NCI-H2081 (cell line): ENCODE measurements at regions not wholly inside any gene's neighbourhood (a gene's known extent, or its start where the extent isn't known, plus 50 kb on each side); places are given as distances from the start of the nearest gene placed in this dataset.
"Not testable (repeated sequence)": the region's sequence is repeated elsewhere in the genome, so short reads cannot be mapped to it uniquely, and the experiment has no call there.

Experiments
- DNase-seq, 2 experiments: peaks; one replicate each; lab custom pipeline; 2025; lab: John Stamatoyannopoulos, UW

GRCh38 chr4:67040315-67040714, 505.0 kb downstream of the CENPC start:
- DNase-seq: no peak

- no peak for DNase-seq
These were observed 507.1 kb downstream of the CENPC start for GRCh38 chr4:67038228-67038566.

- no peak for DNase-seq
These were observed 507.6 kb downstream of the CENPC start for GRCh38 chr4:67037504-67038227.

- DNase-seq: no peak
These were observed 508.5 kb downstream of the CENPC start for GRCh38 chr4:67036791-67037190.

GRCh38 chr4:67035986-67036385, 509.3 kb downstream of the CENPC start:
- no peak for DNase-seq

GRCh38 chr4:67035501-67035900, 509.8 kb downstream of the CENPC start:
- no peak for DNase-seq

- no peak for DNase-seq
These were observed 514.7 kb downstream of the CENPC start for GRCh38 chr4:67030636-67031035.

- DNase-seq: no peak
These were observed 524.9 kb downstream of the CENPC start for GRCh38 chr4:67020438-67020797.

- DNase-seq: no peak
These were observed 525.4 kb downstream of the CENPC start for GRCh38 chr4:67019686-67020437.

GRCh38 chr4:67014592-67014991, 530.7 kb downstream of the CENPC start:
- no peak for DNase-seq

- no peak for DNase-seq
These were observed 538.5 kb downstream of the CENPC start for GRCh38 chr4:67006791-67007190.

GRCh38 chr4:66991521-66991920, 553.8 kb downstream of the CENPC start:
- no peak for DNase-seq

- DNase-seq: no peak
These were observed 570.6 kb downstream of the CENPC start for GRCh38 chr4:66974665-66975064.

- DNase-seq: no peak
These were observed 573.2 kb downstream of the CENPC start for GRCh38 chr4:66972087-66972486.

GRCh38 chr4:66964467-66964866, 580.8 kb downstream of the CENPC start:
- no peak for DNase-seq

GRCh38 chr4:66963084-66963483, 582.2 kb downstream of the CENPC start:
- no peak for DNase-seq

GRCh38 chr4:66959207-66959606, 586.1 kb downstream of the CENPC start:
- no peak for DNase-seq

- no peak for DNase-seq
These were observed 588.5 kb downstream of the CENPC start for GRCh38 chr4:66956852-66957251.

GRCh38 chr4:66956426-66956825, 588.9 kb downstream of the CENPC start:
- DNase-seq: no peak

- no peak for DNase-seq
These were observed 589.5 kb downstream of the CENPC start for GRCh38 chr4:66955784-66956183.

- no peak for DNase-seq
These were observed 595.9 kb downstream of the CENPC start for GRCh38 chr4:66949419-66949818.

GRCh38 chr4:66946761-66947160, 598.5 kb downstream of the CENPC start:
- no peak for DNase-seq

- DNase-seq: no peak
These were observed 602.2 kb downstream of the CENPC start for GRCh38 chr4:66943112-66943511.

GRCh38 chr4:66931981-66932380, 613.3 kb downstream of the CENPC start:
- DNase-seq: not testable (repeated sequence)
